HuH-7 (cell line): ENCODE measurements at regions not wholly inside any gene's neighbourhood (a gene's known extent, or its start where the extent isn't known, plus 50 kb on each side); places are given as distances from the start of the nearest gene placed in this dataset.
"Not testable (repeated sequence)": the region's sequence is repeated elsewhere in the genome, so short reads cannot be mapped to it uniquely, and the experiment has no call there.

Experiments
- DNase-seq: peaks from one replicate; pipeline ENCODE4 v3.0.0; 2011; ENCODE audit warnings: low spot score

- DNase-seq, result no peak
Observed at GRCh38 chr4:84279678-84280077, 219.4 kb downstream of the NKX6-1 start.

GRCh38 chr4:84277923-84278322 is 221.2 kb downstream of the NKX6-1 start:
- no peak for DNase-seq

- no peak for DNase-seq
Observed at GRCh38 chr4:84276752-84277151, 222.3 kb downstream of the NKX6-1 start.

GRCh38 chr4:84269536-84270044 is 229.5 kb downstream of the NKX6-1 start:
- no peak for DNase-seq

- DNase-seq, result no peak
Observed at GRCh38 chr4:84264652-84265051, 234.4 kb downstream of the NKX6-1 start.

GRCh38 chr4:84263415-84263814 is 235.7 kb downstream of the NKX6-1 start:
- no peak for DNase-seq

- DNase-seq, result no peak
Observed at GRCh38 chr4:84260495-84260894, 238.6 kb downstream of the NKX6-1 start.

- no peak for DNase-seq
Observed at GRCh38 chr4:84258905-84259830, 239.9 kb downstream of the NKX6-1 start.

GRCh38 chr4:84254537-84254936 is 244.6 kb downstream of the NKX6-1 start:
- no peak for DNase-seq

- DNase-seq, result no peak
Observed at GRCh38 chr4:84249521-84249920, 249.6 kb downstream of the NKX6-1 start.

- not testable (repeated sequence) for DNase-seq
Observed at GRCh38 chr4:84245042-84245441, 254.1 kb downstream of the NKX6-1 start.

GRCh38 chr4:84244346-84244801 is 254.7 kb downstream of the NKX6-1 start:
- not testable (repeated sequence) for DNase-seq

GRCh38 chr4:84243685-84244084 is 255.4 kb downstream of the NKX6-1 start:
- DNase-seq, result no peak

GRCh38 chr4:84239278-84239845 is 259.7 kb downstream of the NKX6-1 start:
- DNase-seq, result no peak

- no peak for DNase-seq
Observed at GRCh38 chr4:84238247-84239090, 260.6 kb downstream of the NKX6-1 start.

- no peak for DNase-seq
Observed at GRCh38 chr4:84237008-84237407, 262.1 kb downstream of the NKX6-1 start.

GRCh38 chr4:84235126-84235944 is 263.8 kb downstream of the NKX6-1 start:
- DNase-seq, result no peak

GRCh38 chr4:84232309-84233095 is 266.6 kb downstream of the NKX6-1 start:
- DNase-seq, result no peak

GRCh38 chr4:84231539-84232055 is 267.5 kb downstream of the NKX6-1 start:
- DNase-seq, result no peak

GRCh38 chr4:84224522-84224921 is 274.6 kb downstream of the NKX6-1 start:
- no peak for DNase-seq
